ENCODE measurements at regions not wholly inside any gene's neighbourhood (a gene's known extent, or its start where the extent isn't known, plus 50 kb on each side); places are given as distances from the start of the nearest gene placed in this dataset.
"Not testable (repeated sequence)": the region's sequence is repeated elsewhere in the genome, so short reads cannot be mapped to it uniquely, and the experiment has no call there.

GRCh38 chr9:87040410-87041009 is 93.2 kb upstream of the GAS1 start:
- Histone ChIP-seq H3K4me3 (ENCODE audit: low read depth, low read length) (no peak overlapping the region), H3K27ac (no peak overlapping the region), H3K27me3 (ENCODE audit: control insufficient read depth, insufficient read depth, low read length) (no peaks in the 10 kb centered on the region), H3K9me3 (ENCODE audit: control insufficient read depth, low read length) (no peaks in the 10 kb centered on the region), H3K4me1 (no peaks in the 10 kb centered on the region), H3K79me2 (no peaks in the 10 kb centered on the region), H3K9ac (no peak overlapping the region), H2AFZ (no peak overlapping the region), H3K4me2 (ENCODE audit: low read length) (no peak overlapping the region), H3K36me3 (ENCODE audit: control insufficient read depth, insufficient read depth, low read length) (no peaks in the 10 kb centered on the region)
- TF ChIP-seq CTCF (IDR thresholded peaks at IDR 0.05), result no peak

- H3K27ac ChIP-seq; H3K9ac ChIP-seq; H3K36me3 ChIP-seq (ENCODE audit: control insufficient read depth, insufficient read depth, low read length); H3K79me2 ChIP-seq; H3K27me3 ChIP-seq (ENCODE audit: control insufficient read depth, insufficient read depth, low read length); H3K4me1 ChIP-seq; H3K4me3 ChIP-seq (ENCODE audit: low read depth, low read length); H3K9me3 ChIP-seq (ENCODE audit: control insufficient read depth, low read length); H2AFZ ChIP-seq; H3K4me2 ChIP-seq (ENCODE audit: low read length): not testable (repeated sequence)
Measured at GRCh38 chr9:87041553-87042235, 94.4 kb upstream of the GAS1 start.

GRCh38 chr9:87049929-87050608 is 102.8 kb upstream of the GAS1 start:
- not testable (repeated sequence) for H3K4me1 ChIP-seq; H3K4me3 ChIP-seq (ENCODE audit: low read depth, low read length); H3K27ac ChIP-seq; H3K79me2 ChIP-seq; H2AFZ ChIP-seq; H3K27me3 ChIP-seq (ENCODE audit: control insufficient read depth, insufficient read depth, low read length); H3K36me3 ChIP-seq (ENCODE audit: control insufficient read depth, insufficient read depth, low read length); H3K9ac ChIP-seq; H3K4me2 ChIP-seq (ENCODE audit: low read length); H3K9me3 ChIP-seq (ENCODE audit: control insufficient read depth, low read length)

- Histone ChIP-seq H3K36me3 (ENCODE audit: control insufficient read depth, insufficient read depth, low read length) (no peaks in the 10 kb centered on the region), H3K27ac (no peak overlapping the region), H3K4me3 (ENCODE audit: low read depth, low read length) (no peak overlapping the region), H3K27me3 (ENCODE audit: control insufficient read depth, insufficient read depth, low read length) (no peaks in the 10 kb centered on the region), H3K4me2 (ENCODE audit: low read length) (no peak overlapping the region), H3K79me2 (no peaks in the 10 kb centered on the region), H3K9ac (no peak overlapping the region), H3K9me3 (ENCODE audit: control insufficient read depth, low read length) (no peaks in the 10 kb centered on the region), H2AFZ (no peak overlapping the region), H3K4me1 (no peaks in the 10 kb centered on the region)
- no peak for TF ChIP-seq CTCF (IDR thresholded peaks at IDR 0.05)
Measured at GRCh38 chr9:87054999-87055686, 107.8 kb upstream of the GAS1 start.

GRCh38 chr9:87059772-87060171 is 112.5 kb upstream of the GAS1 start:
- no peak overlapping the region for H3K9ac ChIP-seq
- H3K27ac ChIP-seq, result no peak overlapping the region
- no peaks in the 10 kb centered on the region for H3K9me3 ChIP-seq (ENCODE audit: control insufficient read depth, low read length)
- H3K4me1 ChIP-seq, result no peaks in the 10 kb centered on the region
- no peaks in the 10 kb centered on the region for H3K36me3 ChIP-seq (ENCODE audit: control insufficient read depth, insufficient read depth, low read length)
- H2AFZ ChIP-seq, result no peak overlapping the region
- no peak overlapping the region for H3K4me3 ChIP-seq (ENCODE audit: low read depth, low read length)
- no peak overlapping the region for H3K4me2 ChIP-seq (ENCODE audit: low read length)
- no peaks in the 10 kb centered on the region for H3K27me3 ChIP-seq (ENCODE audit: control insufficient read depth, insufficient read depth, low read length)
- no peaks in the 10 kb centered on the region for H3K79me2 ChIP-seq
- no peak for TF ChIP-seq CTCF (IDR thresholded peaks at IDR 0.05)
